ENCODE measurements at regions not wholly inside any gene's neighbourhood (a gene's known extent, or its start where the extent isn't known, plus 50 kb on each side); places are given as distances from the start of the nearest gene placed in this dataset.

DNA sequence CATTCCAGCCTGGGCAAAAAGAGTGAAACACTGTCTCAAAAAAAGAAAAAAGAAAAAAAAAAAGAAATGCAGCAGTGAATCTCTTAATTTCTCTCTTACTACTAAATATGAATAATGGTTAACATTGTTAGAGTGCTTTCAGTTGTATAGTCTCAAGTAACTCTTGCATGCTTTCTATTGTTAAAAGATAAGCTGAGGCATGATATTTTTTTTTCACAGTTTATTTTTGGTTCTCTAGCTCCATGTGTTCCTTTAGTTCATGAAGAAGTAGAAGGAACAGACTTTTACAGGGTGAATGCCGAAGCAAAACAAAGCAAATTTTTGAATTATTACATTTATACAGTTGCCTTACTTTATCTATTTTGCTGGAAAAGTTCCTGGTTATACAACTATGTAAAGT, 1180.9 kb downstream of the OTOL1 start:
- no peak for TF ChIP-seq POLR2A (IDR thresholded peaks at IDR 0.05)
- TF ChIP-seq, protein P1, sequence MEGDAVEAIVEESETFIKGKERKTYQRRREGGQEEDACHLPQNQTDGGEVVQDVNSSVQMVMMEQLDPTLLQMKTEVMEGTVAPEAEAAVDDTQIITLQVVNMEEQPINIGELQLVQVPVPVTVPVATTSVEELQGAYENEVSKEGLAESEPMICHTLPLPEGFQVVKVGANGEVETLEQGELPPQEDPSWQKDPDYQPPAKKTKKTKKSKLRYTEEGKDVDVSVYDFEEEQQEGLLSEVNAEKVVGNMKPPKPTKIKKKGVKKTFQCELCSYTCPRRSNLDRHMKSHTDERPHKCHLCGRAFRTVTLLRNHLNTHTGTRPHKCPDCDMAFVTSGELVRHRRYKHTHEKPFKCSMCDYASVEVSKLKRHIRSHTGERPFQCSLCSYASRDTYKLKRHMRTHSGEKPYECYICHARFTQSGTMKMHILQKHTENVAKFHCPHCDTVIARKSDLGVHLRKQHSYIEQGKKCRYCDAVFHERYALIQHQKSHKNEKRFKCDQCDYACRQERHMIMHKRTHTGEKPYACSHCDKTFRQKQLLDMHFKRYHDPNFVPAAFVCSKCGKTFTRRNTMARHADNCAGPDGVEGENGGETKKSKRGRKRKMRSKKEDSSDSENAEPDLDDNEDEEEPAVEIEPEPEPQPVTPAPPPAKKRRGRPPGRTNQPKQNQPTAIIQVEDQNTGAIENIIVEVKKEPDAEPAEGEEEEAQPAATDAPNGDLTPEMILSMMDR (IDR thresholded peaks at IDR 0.05), result no peak
